Panc1 (cell line): ENCODE measurements at regions not wholly inside any gene's neighbourhood (a gene's known extent, or its start where the extent isn't known, plus 50 kb on each side); places are given as distances from the start of the nearest gene placed in this dataset.

ENCODE experiments used
- ATAC-seq: fragments of 200-7000 bp; cut with Tn5 transposase; 2 replicates; pipeline ENCODE4 v1.9.1; 2020; ENCODE audit warnings: mild to moderate bottlenecking, moderate library complexity
- BruUV-seq: library from RNA; stranded (reverse); fragments of 400-500 nt; replicated peaks from 2 replicates; lab custom pipeline; 2021; lab: Mats Ljungman, UMichigan
- CTCF ChIA-PET: fragments of 300-600 bp; sonication (Branson Sonifier 250); formaldehyde crosslinking; loops from one replicate; lab custom pipeline; 2022; ENCODE audit warnings: antibody characterized with exemption; lab: Charles Lee
- POLR2A ChIA-PET: fragments of 300-600 bp; sonication (Branson Sonifier 250); formaldehyde crosslinking; loops from one replicate; lab custom pipeline; 2022; ENCODE audit warnings: antibody characterized with exemption; lab: Charles Lee
- DNase-seq: peaks from one replicate; pipeline ENCODE4 v3.0.0-alpha.2; 2010; ENCODE audit warnings: low read depth, low spot score
- H3K27ac ChIP-seq: 2 replicates; pipeline ENCODE4 v1.5.1; 2011; ENCODE audit warnings: mild to moderate bottlenecking, low read length, inconsistent platforms
- H3K27me3 ChIP-seq: fragments of 200-500 bp; sonication (Bioruptor generic); 2 replicates; pipeline ENCODE4 v1.6.0; 2014; ENCODE audit warnings: low read length, inconsistent platforms; ENCODE audit not compliant: control insufficient read depth, insufficient read depth
- H3K36me3 ChIP-seq: fragments of 200-500 bp; sonication (Bioruptor generic); 2 replicates; pipeline ENCODE4 v1.5.1; 2014; ENCODE audit warnings: inconsistent platforms, mild to moderate bottlenecking, low read length, moderate library complexity; ENCODE audit not compliant: control insufficient read depth, insufficient read depth
- H3K4me1 ChIP-seq: 2 replicates; pipeline ENCODE4 v1.5.1; 2011; ENCODE audit warnings: inconsistent platforms, mild to moderate bottlenecking, low read length, moderate library complexity; ENCODE audit not compliant: control insufficient read depth, insufficient read depth
- H3K4me3 ChIP-seq, 2 experiments: 2 replicates each; pipeline ENCODE4 v1.5.1; 2011 to 2012; ENCODE audit warnings: low read depth in 2 of 2, low read length in 2 of 2, mild to moderate bottlenecking in 2 of 2, inconsistent platforms in 1 of 2, moderate library complexity in 1 of 2
- H3K9me3 ChIP-seq: fragments of 200-500 bp; sonication (Bioruptor generic); 2 replicates; pipeline ENCODE4 v1.5.1; 2014; ENCODE audit warnings: low read depth, mild to moderate bottlenecking, inconsistent platforms, low read length, moderate library complexity; ENCODE audit not compliant: control insufficient read depth, insufficient read depth
- CTCF ChIP-seq: fragments of 450-650 bp; IDR thresholded peaks from 2 replicates; pipeline ENCODE4 v1.5.1; 2017; ENCODE audit warnings: mild to moderate bottlenecking
- POLR2AphosphoS5 ChIP-seq: IDR thresholded peaks from 2 replicates; pipeline ENCODE4 v1.6.1; 2012; ENCODE audit warnings: mild to moderate bottlenecking, low read depth, low read length, moderate library complexity
- REST ChIP-seq, 2 experiments: IDR thresholded peaks; 2 replicates each; pipeline ENCODE4 v1.6.1; 2011 to 2012; ENCODE audit warnings: low read depth in 2 of 2, control low read depth in 1 of 2, low read length in 1 of 2, mild to moderate bottlenecking in 1 of 2, moderate library complexity in 1 of 2; ENCODE audit not compliant: insufficient read depth in 1 of 2
- SIN3A ChIP-seq: IDR thresholded peaks from 2 replicates; pipeline ENCODE4 v1.6.1; 2012; ENCODE audit warnings: low read depth, mild to moderate bottlenecking, low read length, moderate library complexity, borderline replicate concordance; ENCODE audit not compliant: insufficient read depth
- TCF7L2 ChIP-seq: IDR thresholded peaks from 2 replicates; pipeline ENCODE4 v1.6.1; 2011; ENCODE audit warnings: mild to moderate bottlenecking, low read depth, low read length, inconsistent platforms
- in situ Hi-C: cut with HindIII; loops from 2 replicates; pipeline ENCODE4 v1.10.0; 2016; ENCODE audit warnings: low sequenced_read_pairs, low pct_unique_long_range_greater_than_20kb
- intact Hi-C: fragments of 100-400 bp; cut with micrococcal nuclease; formaldehyde crosslinking; loops from one replicate; pipeline ENCODE4 v1.10.0; 2022; ENCODE audit not compliant: unreplicated experiment

GRCh38 chr14:51185754-51186153 lies 54.3 kb upstream of the TMX1 start:
- Histone ChIP-seq H3K4me3 (no peak overlapping the region), H3K27me3 (no peaks in the 10 kb centered on the region), H3K27ac (no peak overlapping the region), H3K36me3 (no peaks in the 10 kb centered on the region), H3K9me3 (no peaks in the 10 kb centered on the region), H3K4me1 (no peaks in the 10 kb centered on the region)
- ATAC-seq, result no peak
- in situ Hi-C loops, result no loop called here
- DNase-seq, result no peak
- TF ChIP-seq SIN3A (no peak), POLR2AphosphoS5 (no peak)
- intact Hi-C loops, result no loop called here
- ChIA-PET CTCF (no interaction called here), POLR2A (no interaction called here)
- BruUV-seq, result no TSS peak

- ChIA-PET POLR2A (no interaction called here), CTCF (no interaction called here)
- no peak for DNase-seq
- TF ChIP-seq REST (IDR thresholded peaks at IDR 0.05; ENCODE audit: insufficient read depth in 1 of 2, low read depth in 2 of 2, low read length in 1 of 2) (no peak), SIN3A (no peak), TCF7L2 (no peak)
- H3K4me3 ChIP-seq, result no peak overlapping the region
- no peak overlapping the region for H3K27ac ChIP-seq
- H3K4me1 ChIP-seq, result no peaks in the 10 kb centered on the region
- no peak for ATAC-seq
- H3K27me3 ChIP-seq, result no peaks in the 10 kb centered on the region
- BruUV-seq, result no TSS peak
- intact Hi-C loops, result no loop called here
- H3K36me3 ChIP-seq, result no peaks in the 10 kb centered on the region
- no peaks in the 10 kb centered on the region for H3K9me3 ChIP-seq
- in situ Hi-C loops, result no loop called here
Measured at GRCh38 chr14:51188566-51189185, 51.4 kb upstream of the TMX1 start.

- DNase-seq (no peak), ATAC-seq (no peak)
- Histone ChIP-seq H3K27ac (no peak overlapping the region), H3K27me3 (no peaks in the 10 kb centered on the region), H3K9me3 (no peaks in the 10 kb centered on the region), H3K4me3 (no peak overlapping the region), H3K4me1 (no peaks in the 10 kb centered on the region), H3K36me3 (no peaks in the 10 kb centered on the region)
- in situ Hi-C loops, result no loop called here
- intact Hi-C loops, result no loop called here
- CTCF ChIA-PET, result no interaction called here
- POLR2A ChIA-PET, result no interaction called here
- no TSS peak for BruUV-seq
- TF ChIP-seq SIN3A (no peak), CTCF (no peak), POLR2AphosphoS5 (no peak), TCF7L2 (no peak), REST (IDR thresholded peaks at IDR 0.05; ENCODE audit: insufficient read depth in 1 of 2, low read depth in 2 of 2, low read length in 1 of 2) (no peak)
Measured at GRCh38 chr14:51189600-51190376, 50.3 kb upstream of the TMX1 start.
